Small intestine (tissue), 7 donors: ENCODE measurements at regions not wholly inside any gene's neighbourhood (a gene's known extent, or its start where the extent isn't known, plus 50 kb on each side); places are given as distances from the start of the nearest gene placed in this dataset.

ENCODE experiments used
- DNase-seq, 2 donors: peaks; one replicate each; pipeline versions ENCODE4 v3.0.0 to v3.0.0-alpha.2; 2013
- FAIRE-seq: peaks from 2 replicates; lab custom pipeline; 2012; peaks lifted over from hg19 to GRCh38; lab: Jason Lieb, UNC
- H3K27ac ChIP-seq, 3 donors: one replicate each; pipeline ENCODE4 v1.5.1; 2013; ENCODE audit warnings: low read length in 2 of 3, mild to moderate bottlenecking in 2 of 3, control low read depth in 1 of 3, inconsistent platforms in 1 of 3, low read depth in 1 of 3, moderate library complexity in 1 of 3
- H3K27me3 ChIP-seq, 3 donors: one replicate each; pipeline ENCODE4 v1.6.1; 2013; ENCODE audit warnings: low read length in 3 of 3, inconsistent platforms in 1 of 3; ENCODE audit not compliant: control insufficient read depth in 3 of 3, insufficient read depth in 3 of 3
- H3K36me3 ChIP-seq, 3 donors: one replicate each; pipeline ENCODE4 v1.6.1; 2013; ENCODE audit warnings: low read length in 3 of 3, inconsistent platforms in 1 of 3, low read depth in 1 of 3, mild to moderate bottlenecking in 1 of 3, moderate library complexity in 1 of 3; ENCODE audit not compliant: control insufficient read depth in 3 of 3, insufficient read depth in 2 of 3
- H3K4me1 ChIP-seq, 3 donors: one replicate each; pipeline ENCODE4 v1.6.1; 2013; ENCODE audit warnings: low read length in 2 of 3, inconsistent platforms in 1 of 3, low read depth in 1 of 3, mild to moderate bottlenecking in 1 of 3, moderate library complexity in 1 of 3; ENCODE audit not compliant: control insufficient read depth in 3 of 3, insufficient read depth in 2 of 3
- H3K4me3 ChIP-seq, 3 donors: one replicate each; pipeline ENCODE4 v1.5.1; 2013; ENCODE audit warnings: low read length in 3 of 3, control low read depth in 1 of 3, inconsistent platforms in 1 of 3, low read depth in 1 of 3, mild to moderate bottlenecking in 1 of 3, moderate library complexity in 1 of 3
- H3K9me3 ChIP-seq, 2 donors: one replicate each; pipeline ENCODE4 v1.6.1; 2013; ENCODE audit warnings: low read depth in 1 of 2, low read length in 1 of 2; ENCODE audit not compliant: control insufficient read depth in 2 of 2, insufficient read depth in 1 of 2
- WGBS, 3 donors: extraction: QIAGEN DNeasy Blood & Tissue Kit; methylation state at CpG; one replicate each; pipeline ENCODE4 v1.1.7; 2013; 5-methylcytosine and 5-hydroxymethylcytosine counted together
- donor health status: healthy with polysubstance abuse.
- donor health status: control.
- donor health status: control.
- donor health status: Bipolar disorder and iron deficiency.
- donor health status: healthy.

DNA sequence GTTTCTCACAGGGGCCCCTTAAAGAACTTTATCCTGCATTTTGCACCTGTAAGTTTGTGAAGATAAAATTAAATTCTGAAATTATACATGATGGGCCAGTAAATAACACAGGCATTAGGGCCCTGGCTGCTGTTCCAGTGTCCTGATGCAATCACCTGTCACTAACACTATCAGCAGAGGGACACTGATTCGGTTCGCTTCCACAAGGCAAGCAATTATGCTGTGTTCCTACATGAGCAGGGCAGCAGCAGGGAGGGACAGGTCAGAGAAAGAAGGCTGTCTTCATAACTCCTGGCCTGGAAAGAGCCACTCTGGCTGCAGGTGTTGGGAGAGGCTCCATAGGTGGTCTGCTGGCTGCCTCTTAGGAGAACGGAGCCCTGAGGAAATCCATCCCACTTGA, 487.3 kb downstream of the MID1IP1 start:
- H3K27ac ChIP-seq: no peak overlapping the region
- no peaks in the 10 kb centered on the region for H3K4me1 ChIP-seq
- H3K27me3 ChIP-seq: no peaks in the 10 kb centered on the region
- 78 to 89% (median 82%) methylated on average over 3 of the region's 3 CpGs for WGBS, 3 donors
- FAIRE-seq (no peak), DNase-seq (no peak)
- no peaks in the 10 kb centered on the region for H3K36me3 ChIP-seq
- no peaks in the 10 kb centered on the region for H3K9me3 ChIP-seq
- no peak overlapping the region for H3K4me3 ChIP-seq

GRCh38 chrX:39289827-39290226, 488.6 kb downstream of the MID1IP1 start:
- WGBS, 3 donors: 77 to 95% (median 91%) methylated on average over 4 of the region's 4 CpGs
- FAIRE-seq: no peak
- Histone ChIP-seq H3K27me3 (no peaks in the 10 kb centered on the region), H3K27ac (no peak overlapping the region), H3K4me3 (no peak overlapping the region), H3K36me3 (no peaks in the 10 kb centered on the region), H3K4me1 (no peaks in the 10 kb centered on the region), H3K9me3 (no peaks in the 10 kb centered on the region)
- no peak for DNase-seq

- peaks cover 0 to 3% of the 10 kb centered on the region in 2 donors for H3K9me3 ChIP-seq
- no peak for DNase-seq
- H3K4me1 ChIP-seq: no peaks in the 10 kb centered on the region
- no peaks in the 10 kb centered on the region for H3K27me3 ChIP-seq
- no peak overlapping the region for H3K4me3 ChIP-seq
- no peak overlapping the region for H3K27ac ChIP-seq
- 73 to 91% (median 87%) methylated on average over 3 of the region's 3 CpGs for whole genome bisulfite sequencing, 3 donors
- no peaks in the 10 kb centered on the region for H3K36me3 ChIP-seq
- FAIRE-seq: no peak
Observed at GRCh38 chrX:39293203-39293602, 491.9 kb downstream of the MID1IP1 start.

- no peak for FAIRE-seq
- 77 to 88% (median 86%) methylated on average over 5 of the region's 5 CpGs for WGBS, 3 donors
- Histone ChIP-seq H3K4me3 (no peak overlapping the region), H3K27ac (no peak overlapping the region), H3K9me3 (peaks cover 0 to 3% of the 10 kb centered on the region in 2 donors), H3K27me3 (no peaks in the 10 kb centered on the region), H3K4me1 (no peaks in the 10 kb centered on the region), H3K36me3 (no peaks in the 10 kb centered on the region)
- no peak for DNase-seq
Observed at GRCh38 chrX:39296472-39296871, 495.2 kb downstream of the MID1IP1 start.

- no peaks in the 10 kb centered on the region for H3K36me3 ChIP-seq
- WGBS, 3 donors: 82 to 97% (median 93%) methylated on average over 2 of the region's 2 CpGs
- H3K27ac ChIP-seq: no peak overlapping the region
- H3K27me3 ChIP-seq: no peaks in the 10 kb centered on the region
- peaks cover 2 to 17% of the 10 kb centered on the region in 2 donors for H3K9me3 ChIP-seq
- H3K4me3 ChIP-seq: no peak overlapping the region
- no peak for FAIRE-seq
- no peak for DNase-seq
- H3K4me1 ChIP-seq: no peaks in the 10 kb centered on the region
Observed at GRCh38 chrX:39298821-39299220, 497.6 kb downstream of the MID1IP1 start.

DNA sequence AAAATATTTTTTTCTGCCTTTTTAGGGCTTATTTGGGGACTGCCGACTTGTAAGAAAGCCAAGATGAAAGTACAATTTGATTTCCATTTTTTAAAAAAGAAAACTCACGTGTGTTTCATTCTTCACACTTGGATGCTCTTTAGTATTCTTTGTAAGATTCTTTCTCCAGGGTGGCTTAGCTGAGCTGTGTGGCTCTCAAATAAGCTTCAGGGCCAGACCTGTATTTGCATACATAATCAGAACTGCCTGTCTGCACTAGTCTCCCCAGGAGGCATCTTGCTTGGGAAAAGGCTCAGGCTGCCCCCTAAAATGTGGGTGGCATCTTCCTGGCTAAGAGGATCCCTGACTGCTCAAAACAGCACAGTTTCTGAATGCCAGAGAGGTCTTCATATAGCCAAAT, 498.4 kb downstream of the MID1IP1 start:
- Histone ChIP-seq H3K36me3 (no peaks in the 10 kb centered on the region), H3K27ac (no peak overlapping the region), H3K9me3 (peaks cover 2 to 17% of the 10 kb centered on the region in 2 donors), H3K27me3 (no peaks in the 10 kb centered on the region), H3K4me1 (no peaks in the 10 kb centered on the region), H3K4me3 (no peak overlapping the region)
- FAIRE-seq (no peak), DNase-seq (no peak)
- WGBS, 3 donors: 65 to 85% (median 71%) methylated on average over 2 of the region's 2 CpGs

DNA sequence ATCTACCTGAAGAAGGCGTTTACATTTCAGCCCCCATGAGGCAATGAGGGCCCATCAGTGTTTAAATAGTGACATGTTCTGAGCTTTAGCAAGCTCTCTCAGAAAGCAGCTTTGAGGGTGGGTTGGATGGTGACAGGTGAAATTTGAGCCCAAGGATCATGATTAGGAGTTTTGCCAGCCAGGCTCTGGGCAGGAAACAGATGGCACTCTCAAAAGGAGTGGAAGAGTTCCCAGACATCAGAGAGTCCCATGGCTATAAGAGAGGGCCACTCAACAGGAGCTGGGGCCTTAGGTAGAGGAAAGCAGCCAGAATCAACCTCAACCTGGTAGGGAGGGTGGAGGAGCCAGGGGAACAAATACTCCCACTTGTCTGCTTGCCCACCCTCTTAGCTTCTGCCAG, 499.8 kb downstream of the MID1IP1 start:
- FAIRE-seq (no peak), DNase-seq (no peak)
- Histone ChIP-seq H3K4me3 (no peak overlapping the region), H3K27ac (no peak overlapping the region), H3K9me3 (peaks cover 2 to 17% of the 10 kb centered on the region in 2 donors), H3K27me3 (no peaks in the 10 kb centered on the region), H3K4me1 (no peaks in the 10 kb centered on the region), H3K36me3 (no peaks in the 10 kb centered on the region)
- WGBS, 3 donors: 48 to 95% (median 75%) methylated on average over 1 of the region's 1 CpG

- peaks cover 2 to 14% of the 10 kb centered on the region in 2 donors for H3K9me3 ChIP-seq
- H3K4me1 ChIP-seq: peaks cover 0 to 3% (median 0%) of the 10 kb centered on the region in 3 donors
- no peaks in the 10 kb centered on the region for H3K36me3 ChIP-seq
- H3K27me3 ChIP-seq: no peaks in the 10 kb centered on the region
- WGBS, 3 donors: 90 to 95% (median 95%) methylated on average over 1 of the region's 1 CpG
- H3K4me3 ChIP-seq: no peak overlapping the region
- DNase-seq (no peak), FAIRE-seq (no peak)
- no peak overlapping the region for H3K27ac ChIP-seq
Observed at GRCh38 chrX:39302838-39303237, 501.6 kb downstream of the MID1IP1 start.

- DNase-seq (no peak), FAIRE-seq (no peak)
- Histone ChIP-seq H3K27ac (no peak overlapping the region), H3K9me3 (peaks cover 2 to 14% of the 10 kb centered on the region in 2 donors), H3K4me1 (peaks cover 0 to 5% (median 3%) of the 10 kb centered on the region in 3 donors), H3K27me3 (no peaks in the 10 kb centered on the region), H3K36me3 (no peaks in the 10 kb centered on the region), H3K4me3 (no peak overlapping the region)
- 92 to 97% (median 93%) methylated on average over 1 of the region's 1 CpG for WGBS, 3 donors
Observed at GRCh38 chrX:39304746-39305145, 503.5 kb downstream of the MID1IP1 start.
